Stimulated activated CD4-positive, alpha-beta T cell treated with anti-CD3 and anti-CD28 coated beads, TNF-alpha, amount 100 ng/mL, for 4 hours (primary cell): ENCODE measurements at regions not wholly inside any gene's neighbourhood (a gene's known extent, or its start where the extent isn't known, plus 50 kb on each side); places are given as distances from the start of the nearest gene placed in this dataset.

Experiments
- DNase-seq, 3 experiments: peaks; one replicate each; pipeline ENCODE4 v3.0.0-alpha.2; 2020; ENCODE audit warnings: low read depth in 3 of 3

- DNase-seq, result no peak
Measured at GRCh38 chr1:53378061-53378460, 50.2 kb upstream of the LRP8 start.

- no peak for DNase-seq
Measured at GRCh38 chr1:53378932-53379661, 51.2 kb upstream of the LRP8 start.

- DNase-seq, result no peak
Measured at GRCh38 chr1:53379662-53380002, 51.8 kb upstream of the LRP8 start.

- DNase-seq, result no peak
Measured at GRCh38 chr1:53380296-53380695, 52.4 kb upstream of the LRP8 start.

- DNase-seq, result no peak
Measured at GRCh38 chr1:53381790-53382401, 54.0 kb upstream of the LRP8 start.

- no peak for DNase-seq
Measured at GRCh38 chr1:53383136-53383870, 55.4 kb upstream of the LRP8 start.

- no peak for DNase-seq
Measured at GRCh38 chr1:53384796-53385195, 56.9 kb upstream of the LRP8 start.

GRCh38 chr1:53385276-53386225, 57.7 kb upstream of the LRP8 start:
- DNase-seq, result no peak

- no peak for DNase-seq
Measured at GRCh38 chr1:53388963-53389362, 61.1 kb upstream of the LRP8 start.

- no peak for DNase-seq
Measured at GRCh38 chr1:53390261-53390660, 62.4 kb upstream of the LRP8 start.

GRCh38 chr1:53390736-53391135, 62.9 kb upstream of the LRP8 start:
- DNase-seq, result no peak

GRCh38 chr1:53391296-53391695, 63.4 kb upstream of the LRP8 start:
- no peak for DNase-seq

- DNase-seq, result no peak
Measured at GRCh38 chr1:53391982-53392381, 64.1 kb upstream of the LRP8 start.

- DNase-seq, result no peak
Measured at GRCh38 chr1:53392460-53392859, 64.6 kb upstream of the LRP8 start.

GRCh38 chr1:53393325-53393792, 65.5 kb upstream of the LRP8 start:
- peak; percentile 51 to 68 (median 53) for DNase-seq

GRCh38 chr1:53394306-53394705, 64.9 kb upstream of the DMRTB1 start:
- DNase-seq, result no peak

GRCh38 chr1:53395671-53396215, 63.5 kb upstream of the DMRTB1 start:
- DNase-seq, result no peak

- no peak for DNase-seq
Measured at GRCh38 chr1:53396573-53397268, 62.5 kb upstream of the DMRTB1 start.

GRCh38 chr1:53398091-53398490, 61.1 kb upstream of the DMRTB1 start:
- no peak for DNase-seq

GRCh38 chr1:53398576-53399365, 60.4 kb upstream of the DMRTB1 start:
- DNase-seq, result no peak
